ENCODE measurements at regions not wholly inside any gene's neighbourhood (a gene's known extent, or its start where the extent isn't known, plus 50 kb on each side); places are given as distances from the start of the nearest gene placed in this dataset.

- DNase-seq (ENCODE audit: low read depth) = no peak
Observed at GRCh38 chr22:27144321-27144720, 486.9 kb downstream of the MIAT start.

GRCh38 chr22:27146866-27147633, 489.7 kb downstream of the MIAT start:
- DNase-seq (ENCODE audit: low read depth) = no peak

- DNase-seq (ENCODE audit: low read depth) = no peak
Observed at GRCh38 chr22:27148055-27148454, 490.7 kb downstream of the MIAT start.

GRCh38 chr22:27148886-27149470, 491.6 kb downstream of the MIAT start:
- DNase-seq (ENCODE audit: low read depth) = no peak

- no peak for DNase-seq (ENCODE audit: low read depth)
Observed at GRCh38 chr22:27149921-27150543, 492.6 kb downstream of the MIAT start.

- DNase-seq (ENCODE audit: low read depth) = no peak
Observed at GRCh38 chr22:27150544-27150941, 493.2 kb downstream of the MIAT start.

- DNase-seq (ENCODE audit: low read depth) = no peak
Observed at GRCh38 chr22:27151407-27151806, 494.0 kb downstream of the MIAT start.

- no peak for DNase-seq (ENCODE audit: low read depth)
Observed at GRCh38 chr22:27152033-27152432, 494.6 kb downstream of the MIAT start.

GRCh38 chr22:27152883-27153282, 495.5 kb downstream of the MIAT start:
- no peak for DNase-seq (ENCODE audit: low read depth)

- no peak for DNase-seq (ENCODE audit: low read depth)
Observed at GRCh38 chr22:27153386-27153785, 496.0 kb downstream of the MIAT start.

- no peak for DNase-seq (ENCODE audit: low read depth)
Observed at GRCh38 chr22:27154717-27155116, 497.3 kb downstream of the MIAT start.

GRCh38 chr22:27156821-27157489, 499.6 kb downstream of the MIAT start:
- DNase-seq (ENCODE audit: low read depth) = no peak

GRCh38 chr22:27157666-27158370, 500.4 kb downstream of the MIAT start:
- DNase-seq (ENCODE audit: low read depth) = no peak

- DNase-seq (ENCODE audit: low read depth) = no peak
Observed at GRCh38 chr22:27159016-27159415, 501.6 kb downstream of the MIAT start.

GRCh38 chr22:27159716-27160295, 502.4 kb downstream of the MIAT start:
- DNase-seq (ENCODE audit: low read depth) = no peak

- DNase-seq (ENCODE audit: low read depth) = no peak
Observed at GRCh38 chr22:27163162-27164137, 506.1 kb downstream of the MIAT start.

GRCh38 chr22:27164781-27165503, 507.6 kb downstream of the MIAT start:
- DNase-seq (ENCODE audit: low read depth) = no peak

GRCh38 chr22:27168681-27169080, 511.3 kb downstream of the MIAT start:
- DNase-seq (ENCODE audit: low read depth) = no peak

- DNase-seq (ENCODE audit: low read depth) = peak; percentile 98
Observed at GRCh38 chr22:27170491-27170890, 513.1 kb downstream of the MIAT start.

- no peak for DNase-seq (ENCODE audit: low read depth)
Observed at GRCh38 chr22:27171212-27171611, 513.8 kb downstream of the MIAT start.
